ENCODE measurements at regions not wholly inside any gene's neighbourhood (a gene's known extent, or its start where the extent isn't known, plus 50 kb on each side); places are given as distances from the start of the nearest gene placed in this dataset.

DNA sequence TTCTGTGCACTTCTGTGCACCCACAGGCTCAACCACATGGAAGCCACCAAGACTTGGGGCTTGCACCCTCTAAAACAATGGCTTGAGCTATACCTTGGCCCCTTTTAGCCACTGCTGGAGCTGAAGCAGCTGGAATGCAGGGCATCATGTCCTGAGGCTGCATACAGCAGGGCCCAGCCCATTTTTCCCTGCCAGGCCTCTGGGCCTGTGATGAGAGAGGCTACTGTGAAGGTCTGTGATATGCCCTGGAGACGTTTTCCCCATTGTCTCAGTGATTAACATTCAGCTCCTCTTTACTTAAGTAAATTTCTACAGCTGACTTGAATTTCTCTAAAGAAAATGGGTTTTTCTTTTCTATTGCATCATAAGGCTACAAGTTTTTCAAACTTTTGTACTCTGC is 134.0 kb upstream of the EGFLAM start:
- no peak overlapping the region for H3K27ac Mint-ChIP-seq
- no peak overlapping the region for H3K4me3 Mint-ChIP-seq
- H3K9me2 ChIP-seq (ENCODE audit: insufficient read depth) = peaks cover 5% of the 10 kb centered on the region; the same call in 1 of the 2 replicates
- no peak overlapping the region for H3K4me2 ChIP-seq
- H3K79me2 ChIP-seq (replicated peaks; ENCODE audit: insufficient read depth) = no peaks in the 10 kb centered on the region
- H3K27me3 ChIP-seq (ENCODE audit: insufficient read depth) = no peaks in the 10 kb centered on the region
- no peaks in the 10 kb centered on the region for H3K36me3 Mint-ChIP-seq (ENCODE audit: low read depth)
- no peak for ATAC-seq
- H3K27me3 Mint-ChIP-seq (ENCODE audit: insufficient read depth, low read depth, poor library complexity) = no peaks in the 10 kb centered on the region
- H2AFZ ChIP-seq = no peak overlapping the region
- peaks cover 9% of the 10 kb centered on the region for H3K4me1 Mint-ChIP-seq
- H3K9me3 Mint-ChIP-seq = peaks cover 4% of the 10 kb centered on the region; the same call in 2 of the 3 replicates
- no peaks in the 10 kb centered on the region for H3K4me1 ChIP-seq (ENCODE audit: insufficient read depth)
- no peak for TF ChIP-seq POLR2AphosphoS5 (IDR thresholded peaks at IDR 0.05; ENCODE audit: low read depth)
- TF ChIP-seq REST (IDR thresholded peaks at IDR 0.05; ENCODE audit: unreplicated experiment) = no peak
- TF ChIP-seq, protein P1, sequence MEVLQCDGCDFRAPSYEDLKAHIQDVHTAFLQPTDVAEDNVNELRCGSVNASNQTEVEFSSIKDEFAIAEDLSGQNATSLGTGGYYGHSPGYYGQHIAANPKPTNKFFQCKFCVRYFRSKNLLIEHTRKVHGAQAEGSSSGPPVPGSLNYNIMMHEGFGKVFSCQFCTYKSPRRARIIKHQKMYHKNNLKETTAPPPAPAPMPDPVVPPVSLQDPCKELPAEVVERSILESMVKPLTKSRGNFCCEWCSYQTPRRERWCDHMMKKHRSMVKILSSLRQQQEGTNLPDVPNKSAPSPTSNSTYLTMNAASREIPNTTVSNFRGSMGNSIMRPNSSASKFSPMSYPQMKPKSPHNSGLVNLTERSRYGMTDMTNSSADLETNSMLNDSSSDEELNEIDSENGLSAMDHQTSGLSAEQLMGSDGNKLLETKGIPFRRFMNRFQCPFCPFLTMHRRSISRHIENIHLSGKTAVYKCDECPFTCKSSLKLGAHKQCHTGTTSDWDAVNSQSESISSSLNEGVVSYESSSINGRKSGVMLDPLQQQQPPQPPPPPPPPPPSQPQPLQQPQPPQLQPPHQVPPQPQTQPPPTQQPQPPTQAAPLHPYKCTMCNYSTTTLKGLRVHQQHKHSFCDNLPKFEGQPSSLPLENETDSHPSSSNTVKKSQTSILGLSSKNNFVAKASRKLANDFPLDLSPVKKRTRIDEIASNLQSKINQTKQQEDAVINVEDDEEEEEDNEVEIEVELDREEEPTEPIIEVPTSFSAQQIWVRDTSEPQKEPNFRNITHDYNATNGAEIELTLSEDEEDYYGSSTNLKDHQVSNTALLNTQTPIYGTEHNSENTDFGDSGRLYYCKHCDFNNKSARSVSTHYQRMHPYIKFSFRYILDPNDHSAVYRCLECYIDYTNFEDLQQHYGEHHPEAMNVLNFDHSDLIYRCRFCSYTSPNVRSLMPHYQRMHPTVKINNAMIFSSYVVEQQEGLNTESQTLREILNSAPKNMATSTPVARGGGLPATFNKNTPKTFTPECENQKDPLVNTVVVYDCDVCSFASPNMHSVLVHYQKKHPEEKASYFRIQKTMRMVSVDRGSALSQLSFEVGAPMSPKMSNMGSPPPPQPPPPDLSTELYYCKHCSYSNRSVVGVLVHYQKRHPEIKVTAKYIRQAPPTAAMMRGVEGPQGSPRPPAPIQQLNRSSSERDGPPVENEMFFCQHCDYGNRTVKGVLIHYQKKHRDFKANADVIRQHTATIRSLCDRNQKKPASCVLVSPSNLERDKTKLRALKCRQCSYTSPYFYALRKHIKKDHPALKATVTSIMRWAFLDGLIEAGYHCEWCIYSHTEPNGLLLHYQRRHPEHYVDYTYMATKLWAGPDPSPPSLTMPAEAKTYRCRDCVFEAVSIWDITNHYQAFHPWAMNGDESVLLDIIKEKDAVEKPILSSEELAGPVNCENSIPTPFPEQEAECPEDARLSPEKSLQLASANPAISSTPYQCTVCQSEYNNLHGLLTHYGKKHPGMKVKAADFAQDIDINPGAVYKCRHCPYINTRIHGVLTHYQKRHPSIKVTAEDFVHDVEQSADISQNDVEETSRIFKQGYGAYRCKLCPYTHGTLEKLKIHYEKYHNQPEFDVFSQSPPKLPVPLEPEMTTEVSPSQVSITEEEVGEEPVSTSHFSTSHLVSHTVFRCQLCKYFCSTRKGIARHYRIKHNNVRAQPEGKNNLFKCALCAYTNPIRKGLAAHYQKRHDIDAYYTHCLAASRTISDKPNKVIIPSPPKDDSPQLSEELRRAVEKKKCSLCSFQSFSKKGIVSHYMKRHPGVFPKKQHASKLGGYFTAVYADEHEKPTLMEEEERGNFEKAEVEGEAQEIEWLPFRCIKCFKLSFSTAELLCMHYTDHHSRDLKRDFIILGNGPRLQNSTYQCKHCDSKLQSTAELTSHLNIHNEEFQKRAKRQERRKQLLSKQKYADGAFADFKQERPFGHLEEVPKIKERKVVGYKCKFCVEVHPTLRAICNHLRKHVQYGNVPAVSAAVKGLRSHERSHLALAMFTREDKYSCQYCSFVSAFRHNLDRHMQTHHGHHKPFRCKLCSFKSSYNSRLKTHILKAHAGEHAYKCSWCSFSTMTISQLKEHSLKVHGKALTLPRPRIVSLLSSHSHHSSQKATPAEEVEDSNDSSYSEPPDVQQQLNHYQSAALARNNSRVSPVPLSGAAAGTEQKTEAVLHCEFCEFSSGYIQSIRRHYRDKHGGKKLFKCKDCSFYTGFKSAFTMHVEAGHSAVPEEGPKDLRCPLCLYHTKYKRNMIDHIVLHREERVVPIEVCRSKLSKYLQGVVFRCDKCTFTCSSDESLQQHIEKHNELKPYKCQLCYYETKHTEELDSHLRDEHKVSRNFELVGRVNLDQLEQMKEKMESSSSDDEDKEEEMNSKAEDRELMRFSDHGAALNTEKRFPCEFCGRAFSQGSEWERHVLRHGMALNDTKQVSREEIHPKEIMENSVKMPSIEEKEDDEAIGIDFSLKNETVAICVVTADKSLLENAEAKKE (CRISPR knock-in tag; IDR thresholded peaks at IDR 0.05) = no peak
- TF ChIP-seq ZNF331 (CRISPR knock-in tag; IDR thresholded peaks at IDR 0.05; ENCODE audit: low read depth) = no peak
- no peak for TF ChIP-seq NANOG (IDR thresholded peaks at IDR 0.05; ENCODE audit: borderline replicate concordance)
- TF ChIP-seq JUNB (IDR thresholded peaks at IDR 0.05; ENCODE audit: unreplicated experiment) = no peak
- TF ChIP-seq EZH2phosphoT487 (IDR thresholded peaks at IDR 0.05; ENCODE audit: unreplicated experiment) = no peak
- TF ChIP-seq ETS1 (IDR thresholded peaks at IDR 0.05) = no peak
- TF ChIP-seq ZNF114 (CRISPR knock-in tag; IDR thresholded peaks at IDR 0.05) = no peak
- TF ChIP-seq EZH2 (IDR thresholded peaks at IDR 0.05; ENCODE audit: low read depth, unreplicated experiment) = no peak
- no peak for TF ChIP-seq STAT1 (IDR thresholded peaks at IDR 0.05; ENCODE audit: unreplicated experiment)
- no peak overlapping the region for H3K27ac ChIP-seq (ENCODE audit: low read depth)
- no peaks in the 10 kb centered on the region for H4K20me1 ChIP-seq (replicated peaks; ENCODE audit: insufficient read depth)
- no peak for DNase-seq (ENCODE audit: low spot score)
- H3K36me3 ChIP-seq (ENCODE audit: insufficient read depth) = no peaks in the 10 kb centered on the region
- no peak overlapping the region for H3K4me3 ChIP-seq
- no peaks in the 10 kb centered on the region for H3F3A ChIP-seq (replicated peaks; ENCODE audit: low read depth)
